Activated T-helper 2 cell treated with anti-CD3 and anti-CD28 coated beads, Interferon-gamma antibody, Interleukin-2, Interleukin-4, amounts not matched to agents 10 μg/mL and 5 μg/mL and 100 μg/mL, durations not matched to agents 14 hours and 24 hours and 36 hours (primary cell): ENCODE measurements at regions not wholly inside any gene's neighbourhood (a gene's known extent, or its start where the extent isn't known, plus 50 kb on each side); places are given as distances from the start of the nearest gene placed in this dataset.

Experiments used
- DNase-seq: peaks from one replicate; pipeline ENCODE4 v3.0.0; 2021; ENCODE audit warnings: low spot score
- H3K27ac Mint-ChIP-seq: one replicate; pipeline ENCODE4 v1.8.0; 2021; ENCODE audit warnings: mixed read lengths
- H3K27me3 Mint-ChIP-seq: one replicate; pipeline ENCODE4 v1.8.0; 2021; ENCODE audit warnings: low read depth, mixed read lengths
- H3K36me3 Mint-ChIP-seq: one replicate; pipeline ENCODE4 v1.8.0; 2021; ENCODE audit warnings: low read depth, mixed read lengths
- H3K4me1 Mint-ChIP-seq: one replicate; pipeline ENCODE4 v1.8.0; 2021; ENCODE audit warnings: low read depth, mixed read lengths
- H3K4me3 Mint-ChIP-seq: one replicate; pipeline ENCODE4 v1.8.0; 2021; ENCODE audit warnings: low read depth, mild to moderate bottlenecking, moderate library complexity, mixed read lengths
- H3K9me3 Mint-ChIP-seq: one replicate; pipeline ENCODE4 v1.8.0; 2021; ENCODE audit warnings: mixed read lengths
- intact Hi-C: fragments of 100-400 bp; cut with micrococcal nuclease; formaldehyde crosslinking; loops from one replicate; pipeline ENCODE4 v1.15.1; 2023

DNA sequence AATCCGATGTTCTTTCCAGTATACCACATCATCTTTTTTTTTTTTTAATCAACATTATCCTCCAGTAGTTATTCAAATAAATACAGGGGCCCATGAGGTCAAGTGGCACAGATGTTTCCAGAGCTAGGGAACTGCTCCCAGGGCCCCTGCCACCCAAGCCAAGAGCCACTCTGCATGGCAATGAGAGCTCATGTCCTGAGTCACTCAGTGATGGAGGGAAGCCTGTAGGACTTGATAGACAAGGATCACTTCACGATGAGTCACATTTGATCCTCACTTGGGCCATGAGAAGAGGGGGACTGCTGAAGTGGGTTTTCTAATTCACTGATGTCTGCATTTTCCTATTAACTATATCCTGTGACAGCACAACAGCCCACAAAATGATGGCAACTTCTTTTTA is 127.0 kb upstream of the PKDCC start:
- no peak for DNase-seq
- Mint-ChIP-seq H3K9me3 (peaks cover 8% of the 10 kb centered on the region), H3K4me1 (no peaks in the 10 kb centered on the region), H3K27me3 (no peaks in the 10 kb centered on the region), H3K36me3 (no peaks in the 10 kb centered on the region), H3K4me3 (no peak overlapping the region), H3K27ac (no peak overlapping the region)
- intact Hi-C loops: no loop called here

DNA sequence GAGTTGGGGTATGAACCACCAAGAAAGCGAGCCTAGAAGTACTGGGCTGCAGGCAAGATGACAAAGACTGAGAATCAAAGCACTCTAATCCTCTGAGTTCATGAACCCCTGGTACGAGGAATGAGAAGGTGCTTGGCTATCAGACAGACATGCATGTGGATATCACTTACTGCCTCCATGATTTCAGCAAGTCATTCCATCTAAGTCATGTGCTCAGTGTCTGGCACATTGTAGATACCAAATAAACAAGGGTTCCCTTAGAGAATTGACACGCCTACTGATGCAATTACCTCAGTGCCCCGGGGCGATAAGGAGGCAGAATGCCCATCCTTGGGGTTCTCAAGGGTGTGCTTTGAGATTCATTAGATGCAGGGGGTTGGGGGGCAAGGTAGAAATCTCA is 125.6 kb upstream of the PKDCC start:
- no peak for DNase-seq
- intact Hi-C loops: no loop called here
- peaks cover 8% of the 10 kb centered on the region for H3K9me3 Mint-ChIP-seq
- no peaks in the 10 kb centered on the region for H3K36me3 Mint-ChIP-seq
- H3K27me3 Mint-ChIP-seq: no peaks in the 10 kb centered on the region
- no peaks in the 10 kb centered on the region for H3K4me1 Mint-ChIP-seq
- H3K27ac Mint-ChIP-seq: no peak overlapping the region
- H3K4me3 Mint-ChIP-seq: no peak overlapping the region

DNA sequence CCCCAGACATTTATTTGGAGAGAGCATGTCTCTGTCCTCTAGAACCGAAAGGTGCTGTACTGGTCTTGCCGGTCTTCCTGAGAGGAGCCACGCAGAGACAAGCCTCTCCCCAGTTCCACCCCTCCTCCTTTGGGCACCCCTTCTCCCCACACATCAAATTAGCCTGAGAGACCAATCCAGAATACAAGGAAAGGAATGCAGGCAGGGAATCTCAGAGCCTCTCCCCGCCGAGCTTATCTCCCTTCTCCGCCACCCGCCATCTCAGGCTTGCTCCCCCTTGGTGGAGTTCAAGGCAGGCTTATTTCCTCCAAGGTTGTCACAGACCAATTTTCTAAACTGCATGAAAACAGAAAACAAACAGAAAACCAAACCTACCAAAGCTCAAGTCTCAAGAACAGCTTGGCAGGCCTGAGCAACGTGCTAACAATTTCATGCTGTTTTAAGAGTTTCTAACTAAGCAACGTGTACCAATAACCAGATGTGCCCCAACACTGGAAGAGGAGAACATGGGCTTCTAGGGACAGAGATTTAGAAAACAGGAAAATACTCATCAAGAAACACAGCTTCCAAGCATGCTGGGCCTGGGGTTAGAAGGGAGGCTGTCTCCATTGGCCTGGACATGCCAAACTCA is 124.5 kb upstream of the PKDCC start:
- peaks cover 8% of the 10 kb centered on the region for H3K9me3 Mint-ChIP-seq
- H3K27me3 Mint-ChIP-seq: no peaks in the 10 kb centered on the region
- H3K4me1 Mint-ChIP-seq: no peaks in the 10 kb centered on the region
- no peak overlapping the region for H3K27ac Mint-ChIP-seq
- H3K4me3 Mint-ChIP-seq: no peak overlapping the region
- no peaks in the 10 kb centered on the region for H3K36me3 Mint-ChIP-seq
- no peak for DNase-seq
- intact Hi-C loops: no loop called here

DNA sequence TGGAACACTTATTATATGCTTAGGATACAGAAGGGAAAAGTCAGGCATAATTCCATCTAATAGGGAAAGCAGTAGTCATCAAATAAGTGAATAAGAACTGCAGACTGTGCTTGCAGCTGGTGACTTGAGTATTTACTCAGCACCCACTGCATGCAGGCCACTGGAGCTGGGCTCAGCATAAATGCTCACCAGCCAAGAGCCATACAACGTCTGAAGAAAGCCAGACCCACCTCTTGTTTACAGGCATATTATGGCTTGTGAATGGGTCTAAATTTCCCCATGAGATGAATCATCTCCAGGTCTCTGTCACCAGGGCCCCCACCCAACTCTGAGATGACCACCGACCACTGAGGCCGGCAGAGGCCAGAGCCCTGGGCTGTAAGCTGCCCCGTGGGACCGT is 123.8 kb upstream of the PKDCC start:
- Mint-ChIP-seq H3K9me3 (peaks cover 8% of the 10 kb centered on the region), H3K27me3 (no peaks in the 10 kb centered on the region), H3K27ac (no peak overlapping the region), H3K4me3 (no peak overlapping the region), H3K4me1 (no peaks in the 10 kb centered on the region), H3K36me3 (no peaks in the 10 kb centered on the region)
- intact Hi-C loops: no loop called here
- no peak for DNase-seq

DNA sequence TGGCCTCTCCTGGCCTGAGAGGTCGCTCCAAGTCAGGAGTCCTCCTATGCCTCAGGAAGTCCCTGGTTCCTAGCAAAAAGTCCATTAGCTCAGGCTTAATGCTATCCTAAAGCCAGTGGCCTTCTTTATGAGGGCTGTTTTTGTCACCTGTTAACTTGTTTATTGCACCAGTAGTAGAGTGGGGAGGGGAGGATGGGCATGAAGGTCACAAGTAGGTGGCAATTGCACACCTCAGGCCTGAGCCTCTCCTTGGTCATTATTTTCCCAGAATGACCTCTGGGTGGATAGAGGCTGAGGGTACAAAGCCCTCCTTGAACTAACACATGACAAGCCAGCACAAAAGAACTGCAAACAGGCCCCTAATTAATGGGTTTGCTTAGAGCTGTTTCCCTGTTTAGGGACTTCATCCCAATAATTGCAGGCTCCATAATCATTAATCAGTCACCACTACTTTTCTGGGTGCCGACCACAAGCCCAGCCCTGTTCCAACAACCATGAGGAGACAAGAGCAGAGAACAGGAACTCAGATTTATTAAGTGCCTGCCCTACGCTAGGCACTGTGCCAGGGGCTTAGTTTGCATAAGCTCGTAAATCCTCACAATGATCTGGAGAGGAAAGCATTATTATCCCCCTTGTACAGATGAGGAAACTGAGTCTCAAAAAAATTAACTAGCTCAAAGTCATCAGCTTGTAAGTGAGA is 123.0 kb upstream of the PKDCC start:
- Mint-ChIP-seq H3K27ac (no peak overlapping the region), H3K4me1 (no peaks in the 10 kb centered on the region), H3K36me3 (no peaks in the 10 kb centered on the region), H3K4me3 (no peak overlapping the region), H3K9me3 (peaks cover 8% of the 10 kb centered on the region), H3K27me3 (no peaks in the 10 kb centered on the region)
- intact Hi-C loops: no loop called here
- no peak for DNase-seq

DNA sequence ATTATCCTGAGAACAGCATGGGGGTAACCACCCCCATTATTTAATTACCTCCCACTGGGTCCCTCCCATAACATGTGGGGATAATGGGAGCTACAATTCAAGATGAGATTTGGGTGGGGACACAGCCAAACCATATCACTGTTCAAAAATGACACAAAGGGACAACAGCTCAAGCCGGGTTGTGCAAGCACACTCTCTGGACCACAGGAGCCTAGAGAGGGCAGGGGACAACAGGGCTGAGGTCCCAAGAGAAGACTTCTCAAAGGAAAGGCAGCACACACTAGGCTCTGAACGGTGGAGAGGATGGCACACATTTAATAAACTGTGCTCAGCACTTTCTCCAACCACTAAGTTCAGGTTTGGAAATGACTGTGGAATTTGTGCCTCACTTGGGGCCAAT is 122.1 kb upstream of the PKDCC start:
- DNase-seq: no peak
- H3K9me3 Mint-ChIP-seq: peaks cover 8% of the 10 kb centered on the region
- H3K36me3 Mint-ChIP-seq: no peaks in the 10 kb centered on the region
- no peak overlapping the region for H3K4me3 Mint-ChIP-seq
- intact Hi-C loops: no loop called here
- no peak overlapping the region for H3K27ac Mint-ChIP-seq
- H3K4me1 Mint-ChIP-seq: no peaks in the 10 kb centered on the region
- no peaks in the 10 kb centered on the region for H3K27me3 Mint-ChIP-seq

DNA sequence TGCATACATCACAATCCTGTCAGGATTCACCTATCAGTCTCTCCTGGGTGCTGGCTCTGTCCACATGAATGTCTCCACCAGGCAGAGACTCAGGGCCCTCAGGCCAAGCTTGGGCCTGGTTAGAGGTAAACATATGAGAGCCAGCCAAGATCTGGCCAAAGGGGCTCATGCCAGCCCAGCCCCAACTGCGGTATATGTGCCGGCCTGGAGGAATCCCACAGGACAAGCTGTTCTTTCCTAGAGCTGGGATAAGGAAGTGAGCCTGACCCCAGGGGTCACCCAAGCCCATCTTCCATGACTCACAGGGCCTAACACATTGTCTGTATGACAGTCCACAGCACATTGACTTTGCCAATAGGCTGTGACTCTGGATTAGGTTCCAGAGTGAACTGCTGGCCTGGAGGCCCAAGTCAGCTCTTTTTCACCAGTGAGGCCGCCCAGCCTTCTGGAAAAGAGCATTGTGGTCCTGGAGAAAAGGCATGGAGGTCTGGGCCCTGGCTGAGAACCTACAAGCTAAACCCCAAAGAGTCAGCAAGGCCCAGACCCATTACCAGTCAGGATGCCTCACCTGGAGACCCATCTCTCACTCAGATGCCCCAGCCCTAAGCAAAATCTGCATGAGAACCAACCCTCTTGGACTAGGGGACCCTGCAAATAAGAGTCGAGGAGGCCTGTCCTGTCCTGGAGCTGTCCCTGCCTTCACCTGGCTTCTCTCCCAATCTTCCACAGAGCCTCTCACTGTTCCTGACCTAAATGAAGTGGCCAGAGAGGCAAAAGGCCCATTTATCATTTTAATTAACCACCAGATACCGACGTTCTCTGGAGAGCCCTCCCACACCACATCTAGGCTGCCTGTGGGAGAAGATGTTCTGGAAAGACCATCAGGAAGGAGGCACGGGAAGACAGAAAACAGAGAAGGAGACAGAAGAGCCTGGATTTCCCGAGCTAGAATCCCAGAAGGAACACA is 120.9 kb upstream of the PKDCC start:
- intact Hi-C loops: no loop called here

DNA sequence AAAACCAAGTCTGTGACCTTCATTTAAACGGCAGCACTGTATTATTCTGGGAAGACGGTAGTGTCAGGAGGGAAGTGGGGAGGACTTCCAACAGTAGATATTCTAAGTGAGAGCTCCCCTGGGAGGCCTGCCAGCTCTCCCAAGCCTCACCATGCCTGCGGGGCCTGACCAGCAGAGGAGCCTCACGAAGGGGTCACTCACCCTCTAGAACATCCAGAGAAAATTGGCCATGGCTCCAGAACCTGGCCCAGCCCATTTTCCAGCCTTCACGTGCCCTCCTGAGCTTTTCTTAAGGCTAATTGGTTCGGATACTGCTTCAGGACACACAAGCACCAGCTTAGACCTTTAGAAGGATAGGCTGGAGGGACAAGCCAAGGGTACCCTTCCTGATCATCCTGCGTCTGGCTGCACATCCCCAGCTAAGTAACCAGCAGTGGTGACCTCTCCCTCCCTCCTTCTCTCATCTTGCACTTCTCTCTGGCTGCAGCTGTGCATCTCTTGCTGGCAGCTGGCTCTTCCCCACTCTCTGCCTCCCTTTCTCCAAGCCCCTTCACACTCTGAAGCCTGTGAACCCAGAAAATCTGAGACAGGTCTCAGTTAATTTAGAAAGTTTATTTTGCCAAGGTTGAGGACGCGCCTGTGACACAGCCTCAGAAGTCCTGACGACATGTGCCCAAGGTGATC is 120.1 kb upstream of the PKDCC start:
- no peak overlapping the region for H3K27ac Mint-ChIP-seq
- H3K4me1 Mint-ChIP-seq: no peaks in the 10 kb centered on the region
- H3K4me3 Mint-ChIP-seq: no peak overlapping the region
- DNase-seq: no peak
- H3K27me3 Mint-ChIP-seq: peaks cover 3% of the 10 kb centered on the region
- peaks cover 8% of the 10 kb centered on the region for H3K9me3 Mint-ChIP-seq
- no peaks in the 10 kb centered on the region for H3K36me3 Mint-ChIP-seq
- intact Hi-C loops: no loop called here

More for the DNA sequence above, 120.9 kb upstream of the PKDCC start:
- Mint-ChIP-seq H3K4me1 (no peaks in the 10 kb centered on the region), H3K4me3 (no peak overlapping the region), H3K36me3 (no peaks in the 10 kb centered on the region), H3K27me3 (peaks cover 3% of the 10 kb centered on the region), H3K27ac (no peak overlapping the region), H3K9me3 (peaks cover 8% of the 10 kb centered on the region)
- DNase-seq: no peak

DNA sequence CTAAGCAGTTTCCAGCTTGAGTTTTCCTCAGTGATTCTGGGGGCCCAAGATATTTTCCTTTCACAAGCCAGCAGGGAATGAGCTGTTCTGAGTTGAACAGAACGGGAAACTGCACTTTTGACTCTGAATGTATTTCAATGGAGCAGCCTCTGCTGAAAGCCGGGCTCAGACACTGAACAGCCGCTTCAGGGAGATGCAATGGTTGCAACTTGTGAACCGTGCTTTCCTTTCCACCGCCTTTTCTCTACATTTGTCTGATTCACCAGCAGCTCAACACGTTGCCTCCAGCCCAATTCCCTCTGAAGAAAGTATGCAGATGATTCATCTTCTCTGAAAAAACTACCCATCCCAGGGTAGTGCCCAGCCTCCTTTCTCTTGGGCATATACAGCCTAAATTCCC is 119.3 kb upstream of the PKDCC start:
- Mint-ChIP-seq H3K9me3 (peaks cover 8% of the 10 kb centered on the region), H3K4me1 (no peaks in the 10 kb centered on the region), H3K36me3 (no peaks in the 10 kb centered on the region)

DNA sequence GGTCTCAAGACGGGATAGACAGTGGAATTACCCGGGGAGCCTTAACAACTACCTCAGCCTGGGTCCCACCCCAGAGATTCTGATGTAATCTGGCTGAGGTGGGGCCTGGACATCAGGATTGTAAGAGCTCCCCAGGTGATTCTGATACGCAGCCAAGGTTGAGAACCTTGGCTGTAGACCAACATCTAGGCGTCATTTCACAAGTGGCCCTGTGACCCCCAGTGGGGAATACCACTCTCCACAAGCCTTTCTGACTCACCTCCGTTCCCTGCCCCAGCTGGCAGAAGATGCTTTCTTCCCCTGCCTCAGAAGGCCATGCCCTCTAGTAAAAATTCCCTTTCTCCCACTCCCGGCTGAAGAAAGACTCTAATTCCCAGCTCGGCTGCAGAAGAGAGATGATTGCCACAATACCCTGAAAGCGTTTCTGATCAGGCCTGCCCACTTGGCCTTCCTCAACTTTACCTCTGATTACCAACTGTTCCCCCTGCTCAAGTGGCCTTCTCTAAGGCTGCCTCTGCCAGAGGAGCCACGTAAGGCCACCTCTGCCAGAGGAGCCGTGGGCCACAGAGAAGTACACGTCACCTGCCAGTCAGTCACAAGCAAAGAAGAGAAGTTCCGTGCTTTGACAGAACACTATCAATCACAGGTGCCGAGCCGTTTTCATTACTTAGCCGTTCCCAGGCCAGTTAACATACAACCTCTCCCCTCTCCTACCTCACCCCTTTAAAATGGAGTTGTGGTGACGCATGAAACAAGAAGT is 116.8 kb upstream of the PKDCC start:
- intact Hi-C loops: no loop called here
- Mint-ChIP-seq H3K4me1 (no peaks in the 10 kb centered on the region), H3K27me3 (peaks cover 10% of the 10 kb centered on the region)

More for the DNA sequence above, 119.3 kb upstream of the PKDCC start:
- intact Hi-C loops: no loop called here
- Mint-ChIP-seq H3K27ac (no peak overlapping the region), H3K4me3 (no peak overlapping the region), H3K27me3 (peaks cover 4% of the 10 kb centered on the region)
- no peak for DNase-seq

DNA sequence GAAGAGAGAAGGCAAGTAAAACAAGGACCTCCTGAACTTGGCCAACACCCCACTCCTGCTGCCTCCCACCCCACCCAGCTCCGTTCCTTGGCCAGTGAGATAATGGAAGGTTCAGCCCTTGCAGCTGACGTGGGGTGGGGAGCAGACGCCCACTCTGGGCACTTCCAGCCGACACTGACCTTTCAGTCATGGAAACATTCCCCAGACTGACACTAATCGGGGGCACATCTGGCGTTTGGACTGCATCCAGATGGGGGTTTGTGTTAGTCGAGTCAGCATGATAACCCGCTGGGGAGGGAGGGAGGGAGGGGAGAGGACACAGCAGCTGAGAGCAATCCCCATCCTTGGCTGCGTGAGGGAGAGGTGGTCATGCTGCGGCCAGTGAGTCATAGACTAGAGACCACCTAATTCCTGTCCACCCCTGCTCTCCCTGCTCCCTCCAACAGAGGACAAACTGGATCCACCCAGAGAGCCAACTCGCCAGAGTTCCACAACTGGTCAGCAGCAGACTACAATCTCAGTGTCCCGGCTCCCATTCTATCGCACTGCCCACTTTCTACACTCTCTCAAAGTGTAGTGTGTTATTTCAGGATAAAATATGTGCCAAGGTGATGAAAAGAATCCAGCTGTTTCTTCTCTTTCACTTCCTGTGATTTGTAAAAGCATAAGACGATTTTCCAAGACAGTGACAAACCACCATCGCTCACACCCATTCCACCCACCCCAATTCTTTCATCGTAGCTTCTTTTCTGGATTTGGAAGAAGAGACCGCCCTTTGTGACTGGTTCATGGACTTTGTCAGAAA is 115.4 kb upstream of the PKDCC start:
- Mint-ChIP-seq H3K4me1 (no peaks in the 10 kb centered on the region), H3K4me3 (no peak overlapping the region), H3K36me3 (no peaks in the 10 kb centered on the region), H3K27ac (no peak overlapping the region), H3K27me3 (peaks cover 10% of the 10 kb centered on the region), H3K9me3 (no peaks in the 10 kb centered on the region)
- intact Hi-C loops: no loop called here
- no peak for DNase-seq

More for the DNA sequence above, 116.8 kb upstream of the PKDCC start:
- Mint-ChIP-seq H3K27ac (no peak overlapping the region), H3K4me3 (no peak overlapping the region), H3K36me3 (no peaks in the 10 kb centered on the region), H3K9me3 (no peaks in the 10 kb centered on the region)
- no peak for DNase-seq
